Nephron progenitor cell (in vitro differentiated cells): ENCODE measurements at regions not wholly inside any gene's neighbourhood (a gene's known extent, or its start where the extent isn't known, plus 50 kb on each side); places are given as distances from the start of the nearest gene placed in this dataset.

ENCODE experiments used
- DNase-seq: peaks from one replicate; pipeline ENCODE4 v3.0.0; 2021
- H3K27ac Mint-ChIP-seq: 2 replicates; pipeline ENCODE4 v1.8.0; 2021; ENCODE audit warnings: mild to moderate bottlenecking, moderate library complexity, mixed read lengths
- H3K27me3 Mint-ChIP-seq: 2 replicates; pipeline ENCODE4 v1.8.0; 2021; ENCODE audit warnings: mild to moderate bottlenecking, low read depth, mixed read lengths; ENCODE audit not compliant: poor library complexity
- H3K36me3 Mint-ChIP-seq: 2 replicates; pipeline ENCODE4 v1.8.0; 2021; ENCODE audit warnings: low read depth, mixed read lengths
- H3K4me1 Mint-ChIP-seq: 2 replicates; pipeline ENCODE4 v1.8.0; 2021; ENCODE audit warnings: mixed read lengths
- H3K4me3 Mint-ChIP-seq: 2 replicates; pipeline ENCODE4 v1.8.0; 2021; ENCODE audit warnings: mild to moderate bottlenecking, moderate library complexity, mixed read lengths
- H3K9me3 Mint-ChIP-seq: 2 replicates; pipeline ENCODE4 v1.8.0; 2021; ENCODE audit warnings: mild to moderate bottlenecking, moderate library complexity, mixed read lengths
- TF ChIP-seq, protein P1 (sequence below): fragments of 200-600 bp; sonication (generic); IDR thresholded peaks from 2 replicates; pipeline ENCODE4 v1.5.0; 2021; ENCODE audit warnings: antibody characterized with exemption

DNA sequence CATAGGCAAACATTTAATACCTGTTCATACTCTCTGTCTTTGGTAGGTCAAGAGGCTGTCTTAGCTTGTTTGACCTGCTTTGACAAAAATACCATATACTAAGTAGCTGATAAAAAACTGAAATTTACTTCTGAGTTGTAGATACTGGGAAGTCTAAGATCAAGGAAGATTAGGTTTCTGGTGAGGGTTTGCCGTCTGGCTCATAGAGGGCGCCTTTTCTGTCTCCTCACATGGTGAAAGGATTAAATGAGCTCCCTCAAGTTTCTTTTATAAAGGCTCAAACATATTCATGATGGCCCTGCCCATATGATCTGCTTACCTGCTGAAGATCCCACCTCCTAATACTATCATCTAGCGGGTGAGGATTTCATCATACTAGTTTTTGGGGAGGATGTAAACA, 1076.1 kb upstream of the NCAM2 start:
- Mint-ChIP-seq H3K36me3 (no peaks in the 10 kb centered on the region), H3K27me3 (no peaks in the 10 kb centered on the region), H3K4me3 (no peak overlapping the region), H3K9me3 (no peaks in the 10 kb centered on the region), H3K4me1 (peaks cover 9% of the 10 kb centered on the region), H3K27ac (no peak overlapping the region)
- DNase-seq: no peak
- TF ChIP-seq, protein P1, sequence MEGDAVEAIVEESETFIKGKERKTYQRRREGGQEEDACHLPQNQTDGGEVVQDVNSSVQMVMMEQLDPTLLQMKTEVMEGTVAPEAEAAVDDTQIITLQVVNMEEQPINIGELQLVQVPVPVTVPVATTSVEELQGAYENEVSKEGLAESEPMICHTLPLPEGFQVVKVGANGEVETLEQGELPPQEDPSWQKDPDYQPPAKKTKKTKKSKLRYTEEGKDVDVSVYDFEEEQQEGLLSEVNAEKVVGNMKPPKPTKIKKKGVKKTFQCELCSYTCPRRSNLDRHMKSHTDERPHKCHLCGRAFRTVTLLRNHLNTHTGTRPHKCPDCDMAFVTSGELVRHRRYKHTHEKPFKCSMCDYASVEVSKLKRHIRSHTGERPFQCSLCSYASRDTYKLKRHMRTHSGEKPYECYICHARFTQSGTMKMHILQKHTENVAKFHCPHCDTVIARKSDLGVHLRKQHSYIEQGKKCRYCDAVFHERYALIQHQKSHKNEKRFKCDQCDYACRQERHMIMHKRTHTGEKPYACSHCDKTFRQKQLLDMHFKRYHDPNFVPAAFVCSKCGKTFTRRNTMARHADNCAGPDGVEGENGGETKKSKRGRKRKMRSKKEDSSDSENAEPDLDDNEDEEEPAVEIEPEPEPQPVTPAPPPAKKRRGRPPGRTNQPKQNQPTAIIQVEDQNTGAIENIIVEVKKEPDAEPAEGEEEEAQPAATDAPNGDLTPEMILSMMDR: no peak

DNA sequence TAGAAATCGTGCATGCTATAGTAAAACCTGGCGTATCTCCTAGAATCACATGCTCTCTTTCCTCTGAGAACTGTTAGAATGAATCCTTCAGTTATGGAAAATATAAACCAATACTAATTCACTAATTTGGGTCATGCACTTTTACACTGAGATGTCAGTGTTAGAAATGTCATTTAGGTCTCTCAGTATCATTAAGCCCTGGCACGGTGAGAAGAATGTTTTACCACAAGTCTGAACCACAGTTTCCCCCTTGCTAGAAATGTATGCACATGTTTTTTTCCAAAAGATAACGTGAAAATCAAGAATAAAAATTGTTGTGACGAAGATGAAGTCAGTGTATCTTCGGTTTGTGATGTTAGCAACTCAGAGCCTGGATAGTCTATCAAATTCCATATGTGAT, 1062.7 kb upstream of the NCAM2 start:
- H3K4me3 Mint-ChIP-seq: no peak overlapping the region
- TF ChIP-seq, protein P1: no peak
- no peaks in the 10 kb centered on the region for H3K4me1 Mint-ChIP-seq
- H3K27me3 Mint-ChIP-seq: peaks cover 3% of the 10 kb centered on the region
- H3K27ac Mint-ChIP-seq: no peak overlapping the region
- H3K9me3 Mint-ChIP-seq: no peaks in the 10 kb centered on the region
- H3K36me3 Mint-ChIP-seq: no peaks in the 10 kb centered on the region
- DNase-seq: no peak

DNA sequence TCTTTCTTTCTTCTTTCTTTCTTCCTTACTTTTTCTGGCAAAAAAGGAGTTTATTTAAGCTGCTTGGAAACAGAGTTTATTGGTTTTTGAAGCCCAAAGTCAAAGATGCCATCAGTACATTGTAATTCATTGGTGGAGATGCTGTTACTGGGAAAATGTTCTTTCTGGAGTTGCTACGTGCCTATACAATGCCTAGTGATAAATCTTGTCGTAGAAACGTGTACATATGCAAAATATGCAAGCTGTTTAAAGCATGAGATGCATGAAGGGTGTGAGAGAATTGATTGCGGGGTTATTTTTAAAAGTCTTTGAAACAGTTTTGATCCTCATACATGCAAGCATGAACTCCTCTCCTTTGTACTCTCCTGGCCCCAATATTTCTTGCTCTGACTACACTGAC, 1060.6 kb upstream of the NCAM2 start:
- TF ChIP-seq, protein P1: no peak

DNA sequence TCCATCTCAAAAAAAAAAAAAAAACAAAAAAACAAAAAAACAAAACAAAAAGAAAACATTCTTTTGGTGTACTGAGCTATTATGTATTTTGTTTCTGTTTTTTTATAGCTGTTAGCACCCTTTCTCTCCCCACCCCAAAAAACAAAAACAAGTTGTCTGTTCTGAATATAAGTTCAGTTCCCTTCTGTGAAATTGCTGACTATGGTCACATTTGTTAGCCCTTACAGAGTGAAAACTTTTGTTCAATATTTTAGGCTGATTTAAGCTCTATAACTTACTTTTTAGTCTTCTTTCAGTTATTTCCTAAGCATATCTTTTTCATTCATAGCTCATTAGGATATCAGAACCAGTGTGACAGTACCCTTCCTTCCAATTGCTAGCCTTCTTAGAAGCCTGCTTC, 1056.6 kb upstream of the NCAM2 start:
- H3K36me3 Mint-ChIP-seq: no peaks in the 10 kb centered on the region
- H3K27ac Mint-ChIP-seq: no peak overlapping the region
- TF ChIP-seq, protein P1: no peak
- peaks cover 8% of the 10 kb centered on the region for H3K27me3 Mint-ChIP-seq
- no peaks in the 10 kb centered on the region for H3K4me1 Mint-ChIP-seq
- H3K4me3 Mint-ChIP-seq: no peak overlapping the region
- peaks cover 5% of the 10 kb centered on the region for H3K9me3 Mint-ChIP-seq
- no peak for DNase-seq

More for the DNA sequence above, 1060.6 kb upstream of the NCAM2 start:
- no peak overlapping the region for H3K27ac Mint-ChIP-seq
- DNase-seq: no peak
- no peaks in the 10 kb centered on the region for H3K4me1 Mint-ChIP-seq
- no peaks in the 10 kb centered on the region for H3K36me3 Mint-ChIP-seq
- H3K4me3 Mint-ChIP-seq: no peak overlapping the region
- peaks cover 5% of the 10 kb centered on the region for H3K9me3 Mint-ChIP-seq
- peaks cover 3% of the 10 kb centered on the region for H3K27me3 Mint-ChIP-seq

DNA sequence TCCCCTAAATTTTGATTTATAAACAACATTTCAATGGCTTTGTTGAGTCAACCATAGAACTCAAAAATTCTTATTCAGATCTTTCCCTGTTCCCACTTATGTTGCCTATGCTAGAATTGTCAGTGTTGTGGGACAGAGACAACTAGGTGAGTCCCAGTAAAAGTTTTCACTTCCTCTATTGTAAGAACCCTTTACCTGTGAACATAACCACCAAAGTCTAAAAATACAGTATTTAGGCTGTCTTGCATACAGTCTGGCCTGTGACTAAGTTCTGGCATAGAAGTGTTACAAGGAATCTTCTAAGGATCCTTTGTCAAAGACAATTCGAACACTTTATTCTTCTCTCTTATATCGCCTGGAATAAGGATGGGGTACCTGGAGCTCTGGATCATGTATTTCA, 1047.9 kb upstream of the NCAM2 start:
- Mint-ChIP-seq H3K36me3 (no peaks in the 10 kb centered on the region), H3K27me3 (no peaks in the 10 kb centered on the region), H3K4me1 (no peaks in the 10 kb centered on the region), H3K4me3 (no peak overlapping the region), H3K9me3 (no peaks in the 10 kb centered on the region), H3K27ac (no peak overlapping the region)
- TF ChIP-seq, protein P1: no peak
- DNase-seq: no peak

DNA sequence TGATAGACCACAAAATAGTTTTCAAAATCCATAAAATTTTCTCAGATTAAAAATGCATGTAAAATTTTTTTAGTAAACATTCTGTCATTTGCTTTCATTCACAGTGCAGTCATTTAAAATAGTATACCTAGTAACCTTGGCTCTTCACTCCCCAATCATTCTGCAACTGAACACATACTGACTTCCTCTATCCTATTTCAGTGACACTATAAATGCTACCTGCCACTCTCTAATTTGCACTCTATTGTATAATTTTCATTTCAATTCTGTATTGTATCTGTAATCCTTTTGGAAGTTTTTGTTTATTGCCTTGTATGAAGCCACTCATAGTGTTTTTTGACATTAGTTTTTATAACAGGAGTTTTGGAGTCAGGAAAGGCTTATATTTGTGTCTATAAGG, 1029.1 kb upstream of the NCAM2 start:
- TF ChIP-seq, protein P1: no peak
- Mint-ChIP-seq H3K27ac (no peak overlapping the region), H3K36me3 (peaks cover 4% of the 10 kb centered on the region), H3K27me3 (peaks cover 2% of the 10 kb centered on the region), H3K4me3 (no peak overlapping the region), H3K4me1 (no peaks in the 10 kb centered on the region), H3K9me3 (peaks cover 15% of the 10 kb centered on the region)
- no peak for DNase-seq
